ENCODE measurements at regions not wholly inside any gene's neighbourhood (a gene's known extent, or its start where the extent isn't known, plus 50 kb on each side); places are given as distances from the start of the nearest gene placed in this dataset.

- DNase-seq (ENCODE audit: insufficient read length, low spot score) (no peak), FAIRE-seq (no peak)
- TF ChIP-seq POLR2A (IDR thresholded peaks at IDR 0.05; ENCODE audit: low read depth, low read length) (no peak), TAF1 (IDR thresholded peaks at IDR 0.05; ENCODE audit: low read depth, low read length) (no peak)
Measured at GRCh38 chr3:74470313-74470712, 144.1 kb downstream of the CNTN3 start.

- no peak for FAIRE-seq
Measured at GRCh38 chr3:74469713-74470112, 144.7 kb downstream of the CNTN3 start.

GRCh38 chr3:74469151-74469550 lies 145.3 kb downstream of the CNTN3 start:
- no peak for FAIRE-seq
- no peak for TF ChIP-seq POU2F2 (IDR thresholded peaks at IDR 0.05; ENCODE audit: low read depth, low read length)
- no peak for TF ChIP-seq SPI1 (IDR thresholded peaks at IDR 0.05; ENCODE audit: low read depth, low read length)
- no peak for TF ChIP-seq POLR2A (IDR thresholded peaks at IDR 0.05; ENCODE audit: low read depth, low read length)
- TF ChIP-seq PAX5 (IDR thresholded peaks at IDR 0.05; ENCODE audit: insufficient read depth, low read length, severe bottlenecking) = no peak
- TF ChIP-seq POLR2AphosphoS5 (IDR thresholded peaks at IDR 0.05; ENCODE audit: low read depth, low read length) = no peak
- no peak for TF ChIP-seq TAF1 (IDR thresholded peaks at IDR 0.05; ENCODE audit: low read depth, low read length)
- DNase-seq (ENCODE audit: insufficient read length, low spot score) = no peak

More at GRCh38 chr3:74469713-74470112, 144.7 kb downstream of the CNTN3 start:
- no peak for TF ChIP-seq POLR2A (IDR thresholded peaks at IDR 0.05; ENCODE audit: low read depth, low read length)
- no peak for TF ChIP-seq TAF1 (IDR thresholded peaks at IDR 0.05; ENCODE audit: low read depth, low read length)
- TF ChIP-seq SPI1 (IDR thresholded peaks at IDR 0.05; ENCODE audit: low read depth, low read length) = no peak
- no peak for TF ChIP-seq PAX5 (IDR thresholded peaks at IDR 0.05; ENCODE audit: insufficient read depth, low read length, severe bottlenecking)
- TF ChIP-seq POU2F2 (IDR thresholded peaks at IDR 0.05; ENCODE audit: low read depth, low read length) = no peak
- TF ChIP-seq POLR2AphosphoS5 (IDR thresholded peaks at IDR 0.05; ENCODE audit: low read depth, low read length) = no peak
- no peak for DNase-seq (ENCODE audit: insufficient read length, low spot score)

DNA sequence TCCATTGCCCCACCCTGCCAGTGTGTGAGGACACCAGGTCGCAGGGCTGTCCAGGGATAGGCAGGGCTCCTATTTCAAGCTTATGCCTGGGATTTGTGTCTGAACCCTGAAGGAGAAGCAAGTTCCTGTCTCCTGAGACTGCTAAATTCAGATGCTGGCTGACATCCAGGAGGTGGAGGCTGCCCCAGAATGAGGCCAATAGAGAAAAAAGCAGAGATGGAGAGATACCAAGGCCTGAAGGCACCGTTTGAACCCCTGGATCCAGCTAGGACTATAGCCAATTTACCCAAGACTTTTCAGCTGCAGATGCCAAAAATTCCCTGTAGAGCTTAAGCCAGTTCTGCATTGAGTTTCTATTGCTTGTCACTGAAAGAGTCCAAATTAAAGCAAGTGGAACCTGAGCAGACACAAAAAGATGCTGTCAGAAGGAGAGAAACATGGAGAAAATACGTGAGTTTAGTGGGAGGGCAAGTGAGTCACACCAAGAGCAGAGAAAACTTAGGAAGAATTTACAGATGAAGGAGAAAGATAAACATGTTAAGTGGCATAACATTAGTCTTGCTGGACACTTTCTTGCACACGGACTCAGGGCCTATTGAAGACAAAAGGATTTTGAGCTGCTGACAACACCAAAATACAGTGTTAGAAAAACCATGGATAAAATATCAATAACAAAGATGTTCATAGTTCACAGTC lies 148.6 kb downstream of the CNTN3 start:
- no peak for FAIRE-seq

GRCh38 chr3:74463515-74463914 lies 150.9 kb downstream of the CNTN3 start:
- FAIRE-seq = no peak
- no peak for TF ChIP-seq PAX5 (IDR thresholded peaks at IDR 0.05; ENCODE audit: insufficient read depth, low read length, severe bottlenecking)
- no peak for TF ChIP-seq POLR2A (IDR thresholded peaks at IDR 0.05; ENCODE audit: low read depth, low read length)
- TF ChIP-seq SPI1 (IDR thresholded peaks at IDR 0.05; ENCODE audit: low read depth, low read length) = no peak
- no peak for TF ChIP-seq POLR2AphosphoS5 (IDR thresholded peaks at IDR 0.05; ENCODE audit: low read depth, low read length)
- no peak for TF ChIP-seq POU2F2 (IDR thresholded peaks at IDR 0.05; ENCODE audit: low read depth, low read length)
- no peak for TF ChIP-seq TAF1 (IDR thresholded peaks at IDR 0.05; ENCODE audit: low read depth, low read length)
- no peak for DNase-seq (ENCODE audit: insufficient read length, low spot score)

More for the DNA sequence above, 148.6 kb downstream of the CNTN3 start:
- TF ChIP-seq POLR2A (IDR thresholded peaks at IDR 0.05; ENCODE audit: low read depth, low read length) (no peak), PAX5 (IDR thresholded peaks at IDR 0.05; ENCODE audit: insufficient read depth, low read length, severe bottlenecking) (no peak), POLR2AphosphoS5 (IDR thresholded peaks at IDR 0.05; ENCODE audit: low read depth, low read length) (no peak), SPI1 (IDR thresholded peaks at IDR 0.05; ENCODE audit: low read depth, low read length) (no peak), TAF1 (IDR thresholded peaks at IDR 0.05; ENCODE audit: low read depth, low read length) (no peak), POU2F2 (IDR thresholded peaks at IDR 0.05; ENCODE audit: low read depth, low read length) (no peak)
- no peak for DNase-seq (ENCODE audit: insufficient read length, low spot score)

DNA sequence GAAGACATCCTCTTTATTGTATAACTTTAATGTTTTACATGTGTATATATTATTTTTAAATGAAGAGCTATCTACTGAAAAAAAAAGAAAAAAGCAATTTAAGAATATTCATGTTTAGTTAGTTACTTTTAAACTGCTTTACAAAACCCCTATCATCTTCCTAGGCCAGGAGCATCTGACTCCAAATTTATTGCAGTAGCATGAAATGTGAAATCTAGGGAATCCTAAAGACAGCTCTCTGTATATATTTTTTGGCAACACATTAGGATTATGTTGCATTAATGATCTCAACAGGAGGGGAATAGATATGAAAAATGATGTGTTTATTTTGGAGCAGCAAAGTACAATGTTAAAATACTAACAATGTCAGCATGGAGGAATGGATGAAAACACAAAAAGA lies 158.3 kb downstream of the CNTN3 start:
- TF ChIP-seq TAF1 (IDR thresholded peaks at IDR 0.05; ENCODE audit: low read depth, low read length) (no peak), PAX5 (IDR thresholded peaks at IDR 0.05; ENCODE audit: insufficient read depth, low read length, severe bottlenecking) (no peak), POLR2A (IDR thresholded peaks at IDR 0.05; ENCODE audit: low read depth, low read length) (no peak), SPI1 (IDR thresholded peaks at IDR 0.05; ENCODE audit: low read depth, low read length) (no peak), POLR2AphosphoS5 (IDR thresholded peaks at IDR 0.05; ENCODE audit: low read depth, low read length) (no peak), POU2F2 (IDR thresholded peaks at IDR 0.05; ENCODE audit: low read depth, low read length) (no peak)
- no peak for FAIRE-seq
- DNase-seq (ENCODE audit: insufficient read length, low spot score) = no peak

DNA sequence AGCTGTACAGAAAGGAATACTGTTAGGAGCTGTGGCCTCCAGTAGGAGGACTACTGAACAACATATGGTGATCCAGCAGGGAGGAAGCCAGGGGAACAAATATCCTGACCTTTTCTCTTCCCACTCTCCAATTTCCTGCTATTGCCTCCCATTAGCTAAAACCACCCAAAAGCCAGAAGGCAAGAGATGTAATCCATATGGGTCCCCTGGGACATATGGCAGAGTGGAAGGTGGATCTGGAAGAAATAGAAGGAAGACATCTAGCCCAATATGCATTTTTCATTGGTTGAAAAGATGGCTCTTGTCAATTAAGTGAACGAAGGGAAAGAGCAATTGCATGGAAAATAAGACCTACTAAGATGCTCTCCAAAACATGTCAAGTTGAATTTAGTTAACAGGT lies 167.2 kb downstream of the CNTN3 start:
- DNase-seq (ENCODE audit: insufficient read length, low spot score) (no peak), FAIRE-seq (no peak)
- TF ChIP-seq POLR2AphosphoS5 (IDR thresholded peaks at IDR 0.05; ENCODE audit: low read depth, low read length) (no peak), POLR2A (IDR thresholded peaks at IDR 0.05; ENCODE audit: low read depth, low read length) (no peak), PAX5 (IDR thresholded peaks at IDR 0.05; ENCODE audit: insufficient read depth, low read length, severe bottlenecking) (no peak), TAF1 (IDR thresholded peaks at IDR 0.05; ENCODE audit: low read depth, low read length) (no peak), POU2F2 (IDR thresholded peaks at IDR 0.05; ENCODE audit: low read depth, low read length) (no peak), SPI1 (IDR thresholded peaks at IDR 0.05; ENCODE audit: low read depth, low read length) (no peak)

DNA sequence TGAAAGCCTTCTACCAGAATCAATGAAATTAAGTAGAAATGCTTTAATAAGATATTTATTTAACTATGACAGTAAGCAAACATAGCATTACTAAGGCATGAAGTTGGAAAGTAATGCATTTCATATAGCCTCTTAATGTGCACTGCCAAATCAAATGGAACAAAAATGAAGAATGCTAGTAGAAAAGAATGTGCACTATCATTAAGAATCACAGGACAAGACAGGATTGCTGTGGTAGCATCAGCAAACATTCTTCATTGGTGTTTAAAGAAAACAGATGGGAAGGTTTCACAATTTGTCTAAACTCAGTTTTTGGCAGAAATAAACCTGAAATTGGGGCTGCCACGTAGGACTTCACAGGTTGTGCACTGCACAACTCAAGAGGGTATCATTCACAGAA lies 168.9 kb downstream of the CNTN3 start:
- TF ChIP-seq SPI1 (IDR thresholded peaks at IDR 0.05; ENCODE audit: low read depth, low read length) (no peak), TAF1 (IDR thresholded peaks at IDR 0.05; ENCODE audit: low read depth, low read length) (no peak), PAX5 (IDR thresholded peaks at IDR 0.05; ENCODE audit: insufficient read depth, low read length, severe bottlenecking) (no peak), POLR2A (IDR thresholded peaks at IDR 0.05; ENCODE audit: low read depth, low read length) (no peak), POLR2AphosphoS5 (IDR thresholded peaks at IDR 0.05; ENCODE audit: low read depth, low read length) (no peak), POU2F2 (IDR thresholded peaks at IDR 0.05; ENCODE audit: low read depth, low read length) (no peak)
- no peak for FAIRE-seq
- DNase-seq (ENCODE audit: insufficient read length, low spot score) = no peak

DNA sequence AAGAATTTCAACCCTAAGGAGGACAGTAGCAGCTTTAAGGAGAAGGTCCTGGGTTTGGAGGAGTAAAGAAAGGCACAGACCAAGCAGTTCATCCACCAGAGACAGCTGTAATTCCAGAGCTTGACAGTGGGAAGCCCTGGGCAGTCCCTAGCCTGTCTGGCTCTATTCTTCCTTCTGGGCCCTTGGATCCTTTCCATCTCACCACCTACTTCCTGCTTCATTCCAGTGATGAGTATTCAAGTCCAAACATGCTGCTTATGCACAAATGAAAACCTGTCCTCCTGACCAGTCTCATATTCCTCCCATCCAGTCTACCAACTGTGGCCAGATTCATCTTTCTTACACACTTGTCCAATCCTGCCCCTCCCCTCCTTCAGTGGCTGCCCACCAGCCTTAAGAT lies 171.4 kb downstream of the CNTN3 start:
- TF ChIP-seq TAF1 (IDR thresholded peaks at IDR 0.05; ENCODE audit: low read depth, low read length) = no peak
- no peak for TF ChIP-seq PAX5 (IDR thresholded peaks at IDR 0.05; ENCODE audit: insufficient read depth, low read length, severe bottlenecking)
- no peak for TF ChIP-seq SPI1 (IDR thresholded peaks at IDR 0.05; ENCODE audit: low read depth, low read length)
- TF ChIP-seq POLR2AphosphoS5 (IDR thresholded peaks at IDR 0.05; ENCODE audit: low read depth, low read length) = no peak
- TF ChIP-seq POLR2A (IDR thresholded peaks at IDR 0.05; ENCODE audit: low read depth, low read length) = no peak
- no peak for TF ChIP-seq POU2F2 (IDR thresholded peaks at IDR 0.05; ENCODE audit: low read depth, low read length)
- no peak for DNase-seq (ENCODE audit: insufficient read length, low spot score)
- no peak for FAIRE-seq

DNA sequence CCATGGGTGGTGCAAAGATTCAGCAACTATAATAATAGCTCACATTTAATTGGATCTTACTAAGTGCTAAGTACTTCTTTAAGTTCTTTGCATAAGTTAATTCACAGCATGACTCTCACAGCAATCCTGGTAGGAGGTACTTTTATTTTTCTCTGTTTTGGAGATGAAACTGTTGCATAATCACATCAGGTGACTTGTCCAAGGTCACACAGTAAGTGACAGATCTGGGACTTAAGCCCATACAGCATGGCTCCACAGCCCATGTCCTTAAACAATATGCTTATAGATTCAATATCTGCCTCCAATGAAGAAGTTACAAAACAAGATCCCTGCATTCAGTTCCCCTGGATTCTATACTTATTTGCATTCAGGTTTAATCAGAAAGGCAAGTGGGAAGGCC lies 171.8 kb downstream of the CNTN3 start:
- TF ChIP-seq POLR2AphosphoS5 (IDR thresholded peaks at IDR 0.05; ENCODE audit: low read depth, low read length) (no peak), POU2F2 (IDR thresholded peaks at IDR 0.05; ENCODE audit: low read depth, low read length) (no peak), TAF1 (IDR thresholded peaks at IDR 0.05; ENCODE audit: low read depth, low read length) (no peak), PAX5 (IDR thresholded peaks at IDR 0.05; ENCODE audit: insufficient read depth, low read length, severe bottlenecking) (no peak), SPI1 (IDR thresholded peaks at IDR 0.05; ENCODE audit: low read depth, low read length) (no peak), POLR2A (IDR thresholded peaks at IDR 0.05; ENCODE audit: low read depth, low read length) (no peak)
- FAIRE-seq (no peak), DNase-seq (ENCODE audit: insufficient read length, low spot score) (no peak)

Data from GM12891 (cell line).